Activated naive CD4-positive, alpha-beta T cell treated with anti-CD3 and anti-CD28 coated beads, Interleukin-2, amount 50 U/mL, for 16 hours (primary cell): ENCODE measurements at regions not wholly inside any gene's neighbourhood (a gene's known extent, or its start where the extent isn't known, plus 50 kb on each side); places are given as distances from the start of the nearest gene placed in this dataset.

Experiments
- DNase-seq: peaks from one replicate; pipeline ENCODE4 v3.0.0-alpha.2; 2020

DNA sequence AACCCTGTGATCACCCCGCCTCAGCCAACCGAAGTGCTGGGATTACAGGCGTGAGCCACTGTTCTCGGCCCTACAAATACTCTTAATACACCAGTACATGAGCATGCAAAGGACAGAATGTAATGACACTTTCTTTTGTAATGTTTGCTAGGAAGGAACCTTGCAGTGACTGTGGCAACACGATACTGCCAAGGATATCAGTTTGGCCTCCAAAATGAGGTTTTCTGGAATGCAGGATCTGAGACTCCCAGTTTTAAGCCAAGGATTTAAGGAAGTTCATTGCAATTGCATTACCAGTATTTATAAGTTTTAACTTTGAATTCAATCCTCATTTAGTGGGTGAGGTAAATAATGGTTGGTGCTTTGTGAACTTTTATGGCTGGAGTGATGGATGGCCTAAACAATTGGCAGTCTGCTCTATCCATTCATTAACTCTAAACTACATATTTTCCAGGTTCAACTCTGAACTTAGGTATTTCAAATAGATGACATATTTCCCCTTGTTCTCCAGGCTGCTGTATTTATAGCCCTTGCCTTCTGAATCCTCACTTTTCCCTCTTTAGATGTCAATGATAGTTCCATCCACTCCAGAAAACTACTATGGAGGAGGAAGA, 330.3 kb downstream of the C11orf87 start:
- DNase-seq = no peak

DNA sequence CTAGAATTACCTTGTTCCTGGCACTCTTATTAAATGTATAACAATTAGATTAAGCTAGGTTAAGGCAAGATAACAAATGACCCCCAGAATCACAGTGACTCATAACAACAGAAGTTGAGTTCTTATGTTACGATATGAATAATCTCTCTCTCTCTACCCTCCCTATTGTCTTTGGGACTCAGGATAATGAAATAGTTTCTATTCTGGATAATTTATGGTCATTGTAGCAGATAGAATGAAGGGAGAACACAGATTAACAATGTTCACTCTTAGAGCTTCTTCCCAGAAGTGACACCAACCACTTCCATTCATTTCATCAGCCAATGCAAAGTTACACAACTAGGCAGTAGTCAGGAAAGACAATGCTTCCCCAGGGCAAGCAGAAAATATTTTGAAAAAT, 334.5 kb downstream of the C11orf87 start:
- no peak for DNase-seq

DNA sequence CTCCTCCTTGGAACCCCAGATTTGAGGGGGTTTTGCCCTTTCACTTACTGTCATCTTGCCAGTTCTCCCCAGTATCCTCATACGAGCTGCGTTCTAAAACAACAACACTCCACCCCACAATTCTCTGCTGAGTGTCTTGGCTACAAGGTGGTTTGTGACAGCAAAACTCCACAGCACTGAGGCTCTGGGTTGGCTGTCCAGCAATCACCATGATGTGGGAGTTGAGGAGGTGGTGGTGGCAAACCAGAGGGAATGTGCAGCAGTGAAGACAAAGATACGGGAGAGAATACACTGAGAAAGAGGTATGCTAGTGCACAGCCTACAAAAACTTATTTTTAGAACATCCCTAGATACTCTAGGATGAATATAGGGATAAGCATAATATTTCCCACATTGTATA, 335.0 kb downstream of the C11orf87 start:
- no peak for DNase-seq

DNA sequence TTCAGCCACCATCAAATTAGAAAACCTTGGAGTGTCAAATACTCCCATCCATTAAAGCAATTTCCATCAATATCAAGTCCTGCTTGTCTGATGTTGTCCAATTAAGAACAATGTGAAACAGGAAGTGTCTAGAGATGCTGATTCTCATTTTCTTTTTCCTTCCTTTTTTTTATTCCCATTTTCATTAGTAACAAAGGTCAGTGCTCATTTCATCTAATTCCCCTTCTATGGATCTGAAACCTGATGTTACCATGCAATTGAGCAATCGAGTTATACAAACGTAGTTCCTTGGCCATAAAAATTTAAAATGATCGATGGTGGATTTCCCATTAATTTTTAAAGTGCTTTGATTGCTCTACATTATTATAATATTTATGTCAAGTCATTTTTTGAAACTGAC, 330.6 kb upstream of the ZC3H12C start:
- DNase-seq = no peak

DNA sequence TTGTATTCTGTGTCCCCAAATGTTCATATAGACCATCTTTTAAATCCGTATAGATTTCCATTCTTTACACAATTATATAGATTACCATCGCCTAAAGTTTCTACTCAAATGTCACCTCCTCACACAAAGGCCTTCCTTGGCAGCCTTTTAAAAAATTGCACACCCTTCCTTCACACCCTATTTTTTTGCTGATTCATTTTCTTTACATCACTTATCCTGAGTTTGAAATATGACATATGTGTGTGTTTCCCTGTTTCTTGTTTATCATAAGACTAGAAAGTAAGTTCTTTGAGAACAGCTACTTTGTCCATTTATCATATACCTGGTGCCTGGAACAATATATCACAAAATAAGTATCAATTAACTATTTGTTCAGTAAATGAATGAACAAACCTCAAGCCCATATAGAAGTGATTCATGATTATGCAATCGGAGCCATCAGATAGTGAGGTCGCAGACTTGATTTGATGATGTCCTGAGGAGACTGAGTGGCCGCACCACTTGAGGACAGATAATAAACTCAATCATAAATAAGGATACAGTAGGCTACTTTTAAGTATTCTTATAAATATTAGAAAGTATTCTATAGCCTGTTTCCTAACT, 327.4 kb upstream of the ZC3H12C start:
- DNase-seq = no peak

DNA sequence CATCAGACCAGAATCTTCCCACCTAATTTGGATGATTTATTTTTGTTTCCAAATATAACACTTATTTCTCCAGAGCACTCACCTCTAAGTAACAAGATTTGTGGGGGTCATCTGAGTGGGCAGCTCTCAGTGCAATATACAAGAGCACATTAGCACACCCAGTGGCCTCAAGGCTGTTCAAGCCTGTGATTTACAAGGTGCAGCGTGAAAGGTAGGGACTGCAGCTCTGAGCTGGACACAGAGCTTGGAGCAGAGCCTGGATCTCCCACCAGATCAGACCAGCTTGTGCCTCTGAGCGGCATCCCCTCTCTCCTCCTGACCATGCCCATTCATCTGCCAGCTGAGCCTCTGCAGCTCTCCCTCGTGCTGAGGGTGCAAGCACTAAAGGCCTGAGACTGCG, 323.3 kb upstream of the ZC3H12C start:
- DNase-seq = no peak

DNA sequence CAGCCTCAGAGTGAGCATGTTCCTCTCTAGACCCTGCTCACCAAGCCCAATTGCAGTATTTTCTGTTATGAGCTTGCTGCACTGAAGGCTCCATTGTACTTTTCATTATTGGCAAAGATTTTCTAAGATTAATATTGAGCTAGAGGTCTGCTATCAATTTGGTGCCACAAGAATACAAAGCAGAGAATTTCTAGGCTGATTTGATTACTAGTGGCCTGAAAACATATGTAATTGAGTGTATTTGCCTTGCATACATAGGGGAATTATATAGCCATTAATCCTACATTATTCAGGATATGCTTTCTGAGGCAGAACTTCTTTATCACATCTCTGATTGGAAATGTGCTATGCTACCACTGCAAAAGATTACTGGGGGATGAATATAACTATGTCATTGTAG, 322.9 kb upstream of the ZC3H12C start:
- no peak for DNase-seq

DNA sequence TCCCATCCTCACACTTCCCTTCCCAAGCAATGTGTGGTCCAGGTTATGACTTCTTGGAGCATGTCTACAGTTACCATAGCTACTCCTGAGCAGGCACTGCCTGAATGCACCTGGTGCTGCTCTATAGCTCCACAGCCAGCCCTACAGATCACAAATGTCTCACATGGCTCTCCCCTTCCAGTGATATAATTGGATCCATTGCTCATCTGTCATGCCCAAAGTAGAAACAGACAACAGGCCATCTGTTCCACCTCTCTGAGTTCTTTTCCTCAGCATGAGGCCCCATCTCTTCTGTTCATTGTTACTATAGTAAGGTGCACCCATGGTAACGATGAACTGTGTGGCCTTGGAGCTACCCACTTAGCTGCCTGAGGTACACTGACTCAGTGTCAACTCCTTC, 320.3 kb upstream of the ZC3H12C start:
- DNase-seq = no peak

DNA sequence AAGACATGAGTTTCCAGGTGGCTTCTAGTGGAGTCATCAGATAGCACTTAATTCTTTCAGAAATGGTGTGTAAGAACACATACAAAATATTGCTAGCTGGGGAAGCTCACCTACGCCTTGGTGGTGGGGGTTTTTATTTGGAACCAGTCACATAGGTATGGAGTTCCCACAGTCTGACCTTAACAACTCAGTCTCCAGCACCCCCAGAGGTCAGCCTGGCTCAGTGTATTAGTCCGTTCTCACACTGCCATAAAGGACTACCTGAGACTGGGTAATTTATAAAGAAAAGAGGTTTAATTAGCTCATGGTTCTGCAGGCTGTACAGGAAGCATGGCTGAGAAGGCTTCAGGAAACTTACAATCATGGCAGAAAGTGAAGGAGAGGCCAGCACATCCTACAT, 317.5 kb upstream of the ZC3H12C start:
- no peak for DNase-seq

DNA sequence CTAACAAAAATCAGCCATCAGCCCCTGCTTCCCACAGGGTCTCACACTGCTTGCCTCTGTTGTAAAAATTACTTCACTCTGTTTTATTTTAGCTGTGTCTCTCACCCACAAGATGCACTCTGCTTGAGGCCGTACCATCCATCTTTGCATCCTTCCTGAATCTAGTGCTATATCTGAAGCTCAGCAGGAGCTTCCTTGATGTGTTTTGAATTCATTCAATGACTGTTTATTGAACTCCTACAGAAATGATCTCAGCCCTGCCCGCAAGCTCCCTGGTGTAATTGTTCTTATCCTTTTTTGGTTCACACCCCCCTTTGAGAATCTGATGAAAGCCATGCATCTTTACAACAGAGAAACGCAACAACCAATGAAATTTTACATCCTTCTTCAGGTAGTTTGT, 310.2 kb upstream of the ZC3H12C start:
- DNase-seq = no peak

DNA sequence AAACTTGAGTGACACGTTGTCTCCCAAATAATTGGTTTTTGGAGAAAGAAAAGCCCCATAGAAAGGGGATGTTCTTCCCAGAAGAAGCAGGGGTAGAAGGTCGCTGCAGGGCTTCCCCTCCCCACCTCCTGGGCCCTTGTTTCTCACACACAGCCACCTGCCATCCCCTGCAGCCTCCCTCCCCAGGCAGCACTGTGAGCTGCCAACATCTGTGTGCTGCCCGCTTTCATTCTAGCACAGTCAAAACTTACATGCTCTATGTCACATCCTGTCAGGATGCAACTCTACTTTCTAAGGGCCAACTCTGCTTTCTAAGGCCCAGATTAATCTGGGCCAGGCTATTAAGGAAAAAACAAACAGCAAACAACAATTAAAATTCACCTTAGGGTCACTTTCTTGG, 309.4 kb upstream of the ZC3H12C start:
- no peak for DNase-seq

DNA sequence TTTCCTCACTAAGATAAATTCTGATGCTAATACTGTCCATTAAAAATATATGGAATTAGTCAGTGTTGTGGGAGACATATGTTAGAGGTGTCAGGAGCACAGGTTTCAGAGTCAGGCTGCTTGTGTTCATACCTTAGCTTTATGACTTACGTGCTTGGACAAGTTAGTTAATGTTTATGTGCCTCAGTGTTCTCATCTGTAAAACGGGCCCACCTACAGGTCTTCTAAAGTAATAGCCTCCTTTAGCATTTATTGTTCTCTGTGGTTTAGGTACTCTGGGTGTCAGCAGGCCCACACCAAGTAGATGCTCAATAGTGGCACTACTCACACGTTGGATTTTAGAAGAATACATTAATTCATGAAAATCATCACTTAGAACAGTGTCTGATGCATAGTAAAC, 308.7 kb upstream of the ZC3H12C start:
- DNase-seq = no peak

DNA sequence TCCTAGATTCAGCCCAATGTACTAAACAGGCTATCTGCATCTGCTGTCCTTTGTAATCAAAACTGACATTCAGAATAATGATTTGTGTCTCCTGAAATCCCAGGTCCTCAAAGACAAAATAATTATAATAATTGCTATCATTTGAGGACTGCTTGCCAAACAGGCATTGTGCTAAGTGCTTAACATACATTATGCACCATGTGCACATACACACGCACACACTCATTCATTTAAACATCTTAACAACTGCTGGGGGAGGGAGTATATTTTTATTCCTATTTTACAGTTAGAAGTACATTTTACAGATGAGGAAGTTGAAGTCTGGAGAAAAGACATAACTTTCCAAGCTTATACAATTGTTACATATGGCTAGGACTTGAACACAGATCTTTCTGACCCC, 308.0 kb upstream of the ZC3H12C start:
- no peak for DNase-seq

DNA sequence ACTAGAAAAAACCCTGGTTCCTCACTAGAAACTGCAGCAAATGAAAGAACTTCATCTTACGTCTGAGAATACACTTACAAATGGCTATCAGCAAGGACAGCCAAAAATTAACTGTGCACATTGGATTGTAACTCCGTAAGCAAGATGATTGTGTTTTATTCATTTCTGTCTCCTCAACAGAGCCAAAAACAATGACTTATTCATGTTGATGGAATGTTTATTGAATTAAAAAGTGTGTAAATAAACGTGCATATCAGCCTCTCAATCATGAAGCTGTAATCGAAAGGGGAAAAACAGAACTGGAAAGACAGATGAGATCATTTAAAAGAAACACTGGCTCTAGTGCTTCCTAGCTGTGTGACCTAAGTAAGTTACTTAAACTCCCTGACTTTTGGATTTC, 307.5 kb upstream of the ZC3H12C start:
- DNase-seq = no peak

DNA sequence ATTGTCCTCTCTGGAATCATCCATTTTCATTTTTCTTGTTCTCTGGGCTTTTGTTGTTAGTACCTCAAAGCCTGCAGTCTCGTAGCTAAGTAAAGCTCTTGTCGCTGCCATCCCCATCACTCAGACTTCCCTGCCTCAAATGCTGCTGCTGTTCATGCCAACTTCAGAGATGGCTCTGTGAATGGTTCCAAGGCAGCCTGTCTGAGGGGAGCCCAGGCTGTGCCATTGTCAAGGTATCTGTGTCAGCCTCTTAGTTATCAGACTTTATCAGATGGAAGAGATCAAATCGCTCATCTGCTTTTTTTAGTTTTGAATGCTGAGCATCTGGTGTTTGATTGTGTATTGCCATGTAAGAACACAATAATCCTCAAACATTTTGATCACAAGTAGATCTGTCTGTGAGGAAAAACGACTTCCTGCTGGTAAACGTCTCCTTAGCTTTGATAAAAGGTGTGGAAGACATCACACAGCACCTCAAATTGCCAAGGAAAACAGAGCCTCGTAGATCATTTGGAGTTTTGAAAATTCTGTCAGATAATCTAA, 304.2 kb upstream of the ZC3H12C start:
- no peak for DNase-seq

DNA sequence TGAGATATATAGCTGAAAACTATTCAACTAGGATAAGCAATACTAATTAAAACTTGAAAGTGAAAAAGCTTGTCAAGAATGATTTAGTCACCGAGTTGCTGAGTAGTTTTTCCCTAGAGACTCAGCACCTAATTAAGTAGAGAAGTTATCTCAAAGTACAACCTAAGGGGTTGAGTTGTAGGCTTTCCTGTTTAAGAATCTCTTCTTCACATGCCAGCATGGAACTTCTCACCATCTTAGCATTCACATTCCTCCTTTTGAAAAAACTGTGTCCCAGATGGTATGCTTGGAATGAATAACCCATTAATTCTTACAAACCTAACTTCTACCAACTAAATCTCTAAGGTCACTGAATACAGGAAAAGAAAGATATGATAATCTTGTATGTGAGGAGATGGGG, 303.3 kb upstream of the ZC3H12C start:
- no peak for DNase-seq

DNA sequence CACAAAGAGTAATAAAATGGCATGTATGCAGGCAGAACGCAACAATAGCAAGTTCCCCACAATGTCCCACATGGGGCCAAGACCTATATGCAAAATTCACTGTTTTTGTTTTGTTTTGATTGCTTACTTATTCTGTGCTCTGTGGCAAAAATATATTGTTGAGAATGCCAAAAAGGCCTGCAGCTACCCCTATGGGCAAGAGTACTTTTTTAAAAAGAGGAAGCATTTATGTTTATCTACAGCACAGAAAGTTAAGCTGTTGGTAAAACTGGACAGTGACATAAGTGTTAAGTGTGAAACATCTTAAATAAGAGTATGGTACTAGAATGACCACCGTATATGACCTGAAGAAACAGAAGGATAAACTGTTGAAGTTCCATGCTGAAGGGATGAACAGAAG, 301.9 kb upstream of the ZC3H12C start:
- DNase-seq = no peak

DNA sequence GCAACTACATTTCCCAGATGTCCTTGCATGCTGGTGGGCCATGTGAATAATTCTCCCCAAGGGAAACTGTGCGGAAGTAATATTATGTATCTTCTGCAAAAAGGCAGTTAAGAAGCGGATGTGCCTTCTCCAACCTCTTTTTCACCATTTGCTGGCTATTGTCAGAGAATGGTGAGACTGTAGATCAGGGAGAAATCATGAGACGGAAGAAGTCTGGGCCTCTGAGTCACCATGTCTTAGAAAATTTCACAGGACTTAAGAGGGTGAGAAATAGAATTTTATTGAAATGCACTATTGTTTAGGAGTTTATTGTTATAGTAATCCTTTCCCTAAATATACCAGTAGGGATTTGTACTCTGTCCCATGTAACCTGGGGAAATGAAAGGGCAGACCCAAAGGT, 298.7 kb upstream of the ZC3H12C start:
- DNase-seq = no peak

DNA sequence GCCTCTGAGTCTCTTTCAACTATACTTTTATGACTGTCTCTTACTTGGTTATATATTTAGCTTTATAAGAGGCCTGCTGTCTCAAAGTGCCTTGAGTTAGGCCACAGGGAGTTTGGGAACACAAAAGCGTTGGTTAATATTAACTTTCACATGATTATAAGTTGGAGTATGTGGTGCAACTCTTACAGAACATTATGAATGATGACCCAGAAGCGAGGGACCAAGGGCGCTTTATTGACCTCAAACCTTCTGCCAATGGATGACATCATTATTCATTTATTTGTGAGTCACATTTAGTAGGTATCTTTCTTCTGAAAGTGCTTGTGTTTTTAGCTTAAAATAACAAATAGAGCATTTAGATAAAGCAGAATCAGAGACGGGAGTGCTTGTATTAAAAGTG, 298.0 kb upstream of the ZC3H12C start:
- no peak for DNase-seq

DNA sequence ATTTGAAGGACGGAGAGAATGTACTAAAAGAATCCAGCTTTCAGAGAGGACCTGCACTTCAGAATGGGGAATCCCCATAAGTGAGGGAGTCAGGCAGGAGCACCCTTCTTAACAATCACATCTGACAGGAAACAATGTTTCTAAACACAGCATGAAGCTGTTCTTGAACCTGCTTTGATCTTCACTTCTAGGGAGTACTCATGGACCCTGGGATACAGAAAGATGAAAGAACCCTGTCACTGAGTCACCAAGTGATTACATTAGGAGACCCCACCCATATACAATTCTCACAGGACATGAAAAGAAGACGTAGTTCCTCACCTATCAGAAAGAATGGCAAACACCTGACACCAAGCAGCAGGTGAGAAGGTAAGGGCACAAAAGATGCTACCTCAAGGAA, 296.9 kb upstream of the ZC3H12C start:
- no peak for DNase-seq

DNA sequence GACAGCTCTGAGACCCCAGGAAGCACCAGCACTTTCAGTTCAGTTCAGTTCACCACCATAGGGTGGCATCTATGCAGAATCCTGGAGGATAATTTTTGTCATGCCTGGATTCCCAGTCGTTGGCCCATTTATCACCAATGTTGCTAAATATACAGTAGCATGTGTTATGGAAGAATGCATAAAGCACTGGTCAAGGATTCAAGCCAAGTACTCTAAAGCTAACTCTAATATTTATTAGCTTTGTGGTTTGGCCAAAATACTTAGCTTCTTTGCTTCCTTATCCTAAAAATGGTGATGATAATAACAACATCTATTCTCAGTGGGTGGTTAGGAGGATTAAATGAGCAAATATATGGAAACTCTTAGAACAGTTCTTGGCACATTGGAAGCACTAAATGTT, 294.7 kb upstream of the ZC3H12C start:
- DNase-seq = no peak

DNA sequence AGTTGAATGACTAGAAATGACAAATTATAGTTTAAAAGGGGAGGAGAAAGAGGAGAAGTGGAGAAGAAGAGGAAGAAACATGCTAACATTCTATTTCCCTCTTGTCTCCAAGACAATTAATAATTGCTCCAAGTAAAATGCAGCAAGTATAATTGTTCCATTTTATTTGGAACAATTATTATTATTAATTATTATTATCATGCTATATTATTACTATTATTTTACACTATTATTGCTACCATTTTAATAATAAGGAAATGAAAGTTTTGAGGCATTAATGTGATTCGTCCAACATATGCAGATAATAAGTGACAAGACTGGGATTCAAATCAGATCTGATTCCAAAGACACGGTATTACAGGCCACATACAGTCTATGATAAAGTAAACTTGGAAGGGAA, 293.6 kb upstream of the ZC3H12C start:
- no peak for DNase-seq

DNA sequence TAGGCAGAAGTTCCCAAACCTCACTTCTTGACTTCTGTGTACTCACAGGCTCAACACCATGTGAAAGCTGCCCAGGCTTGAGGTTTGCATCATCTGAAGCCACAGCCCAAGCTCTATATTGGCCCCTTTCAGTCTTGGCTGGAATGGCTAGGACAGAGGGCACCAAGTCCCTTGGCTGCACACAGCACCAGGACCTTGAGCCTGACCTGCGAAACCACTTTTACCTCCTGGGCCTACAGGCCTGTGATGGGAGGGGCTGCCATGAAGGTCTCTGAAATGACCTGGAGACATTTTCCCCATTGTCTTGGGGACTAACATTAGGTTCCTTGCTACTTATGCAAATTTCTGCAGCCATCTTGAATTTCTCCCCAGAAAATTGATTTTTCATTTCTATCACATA, 288.3 kb upstream of the ZC3H12C start:
- DNase-seq = no peak

DNA sequence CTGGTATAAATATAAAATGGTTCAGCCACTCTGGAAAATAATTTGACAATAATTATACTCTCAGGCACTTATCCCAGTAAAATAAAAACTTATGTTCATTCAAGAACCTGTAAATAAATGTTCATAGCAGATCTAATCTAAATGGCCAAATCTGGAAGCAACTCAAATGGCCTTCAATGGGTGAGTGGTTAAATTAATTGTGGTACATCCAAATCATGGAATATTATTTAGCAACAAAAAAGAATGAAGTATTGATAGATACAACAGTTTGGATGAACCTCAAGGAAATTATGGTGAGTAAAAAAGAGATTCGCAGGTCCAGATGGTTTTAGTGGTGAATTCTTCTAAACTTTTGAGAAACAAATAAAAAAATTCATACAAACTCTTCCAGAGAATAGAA, 287.0 kb upstream of the ZC3H12C start:
- DNase-seq = no peak

DNA sequence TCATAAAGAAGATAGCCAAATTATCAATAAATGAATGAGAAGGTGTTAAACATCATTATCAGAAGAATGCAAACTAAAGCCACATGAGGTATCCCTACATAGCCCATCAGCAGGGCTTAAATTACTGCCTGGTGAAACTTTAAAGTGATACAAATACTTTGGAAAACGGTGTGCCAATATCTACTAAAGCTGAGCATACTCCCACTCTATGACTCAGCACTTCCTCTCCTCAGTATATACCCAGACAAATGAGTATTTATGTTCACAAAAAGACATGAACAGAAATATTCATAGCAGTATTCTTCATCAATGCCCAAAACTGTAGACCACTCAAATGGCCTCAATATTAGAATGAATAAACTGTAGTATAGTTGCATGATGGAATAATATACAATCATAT, 284.6 kb upstream of the ZC3H12C start:
- no peak for DNase-seq
